DMS114 treated with DMSO at 0.1 percent for 48 hours (cell line): ENCODE measurements at regions not wholly inside any gene's neighbourhood (a gene's known extent, or its start where the extent isn't known, plus 50 kb on each side); places are given as distances from the start of the nearest gene placed in this dataset.

Source experiments
- DNase-seq: peaks from one replicate; lab custom pipeline; 2025; ENCODE audit not compliant: unreplicated experiment; lab: John Stamatoyannopoulos, UW

DNA sequence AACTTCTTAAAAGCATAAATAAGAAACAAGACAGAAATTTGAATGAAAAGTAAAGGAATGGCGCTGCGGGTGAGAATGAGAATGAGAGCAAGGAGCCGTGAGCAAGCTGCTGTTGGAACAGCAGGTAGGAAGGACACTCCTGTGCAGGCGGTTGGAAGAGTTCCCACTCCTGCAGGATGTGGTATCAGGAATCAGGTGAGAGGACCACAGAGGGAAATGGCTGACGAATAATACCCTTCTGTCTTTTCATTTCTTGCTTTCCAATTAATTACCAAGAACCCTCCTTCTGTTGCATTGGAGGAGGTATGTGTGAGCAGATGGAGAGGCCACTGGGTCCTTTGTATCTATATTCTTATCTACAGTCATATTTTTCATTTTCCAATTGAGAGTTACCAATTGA is 1504.2 kb downstream of the EFNB2 start:
- DNase-seq, result no peak

DNA sequence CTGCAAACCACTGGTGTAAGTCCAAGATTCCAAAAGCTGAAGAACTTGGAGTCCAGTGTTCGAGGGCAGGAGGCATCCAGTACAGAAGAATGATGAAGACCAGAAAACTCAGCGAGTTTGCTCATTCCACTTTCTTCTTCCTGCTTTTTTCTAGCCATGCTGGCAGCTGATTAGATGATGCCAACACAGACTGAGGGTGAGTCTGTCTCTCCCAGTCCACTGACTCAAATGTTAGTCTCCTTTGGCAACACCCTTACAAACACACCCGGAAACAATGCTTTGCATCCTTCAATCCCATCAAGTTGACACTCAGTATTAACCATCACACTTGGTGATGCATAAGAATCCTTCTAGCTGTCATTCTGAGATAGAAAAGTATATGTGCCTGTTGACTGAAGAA is 1504.6 kb downstream of the EFNB2 start:
- no peak for DNase-seq

GRCh38 chr13:105019073-105019472 is 1516.4 kb downstream of the EFNB2 start:
- no peak for DNase-seq

GRCh38 chr13:105016266-105016665 is 1519.2 kb downstream of the EFNB2 start:
- DNase-seq, result no peak

DNA sequence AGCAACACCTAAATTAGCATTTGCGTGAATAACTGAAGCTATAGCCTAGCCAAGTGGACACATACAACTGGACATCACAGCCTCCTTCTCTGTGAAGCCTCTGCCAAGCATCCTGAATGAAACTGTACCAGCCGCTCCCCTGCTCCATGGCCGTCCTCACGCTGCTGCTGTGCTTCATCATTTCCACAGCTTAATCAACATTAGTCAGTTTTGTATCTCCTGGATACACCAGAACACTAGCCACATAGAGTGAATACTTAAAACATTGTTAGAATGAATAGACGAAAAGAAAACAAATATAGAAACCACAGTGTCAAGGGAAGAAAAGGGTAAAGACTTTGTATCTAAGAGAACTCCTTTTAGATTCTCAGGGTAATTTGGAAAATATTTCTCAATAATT is 1526.9 kb downstream of the EFNB2 start:
- DNase-seq, result no peak

DNA sequence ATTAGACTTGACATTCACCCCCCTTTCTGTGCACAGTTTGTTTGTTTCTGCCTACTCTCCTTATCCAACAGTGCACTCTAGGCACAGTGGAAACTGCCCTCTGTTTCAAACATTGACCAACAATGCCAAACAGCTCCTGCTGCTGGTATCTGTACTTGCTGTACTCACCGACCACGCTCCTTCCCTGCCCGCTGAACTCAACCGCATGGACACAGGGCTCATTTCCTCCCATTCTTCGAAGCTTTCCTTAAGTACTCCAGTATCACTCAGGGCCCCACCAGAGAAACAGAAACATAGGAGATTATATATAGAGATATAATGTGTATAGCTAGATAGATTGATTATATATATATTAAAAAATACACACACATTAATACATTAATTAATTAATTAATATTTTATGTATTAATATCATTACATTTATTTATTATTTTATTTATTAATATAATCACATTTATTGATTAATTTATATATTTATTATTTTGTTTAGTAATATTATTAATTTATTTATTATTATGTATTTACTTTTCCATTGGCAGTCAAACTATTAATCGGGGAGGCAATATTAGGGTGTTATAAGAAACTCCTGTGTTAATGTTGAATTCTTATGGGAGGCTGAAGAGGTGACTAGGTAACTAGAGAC is 1528.2 kb downstream of the EFNB2 start:
- no peak for DNase-seq

DNA sequence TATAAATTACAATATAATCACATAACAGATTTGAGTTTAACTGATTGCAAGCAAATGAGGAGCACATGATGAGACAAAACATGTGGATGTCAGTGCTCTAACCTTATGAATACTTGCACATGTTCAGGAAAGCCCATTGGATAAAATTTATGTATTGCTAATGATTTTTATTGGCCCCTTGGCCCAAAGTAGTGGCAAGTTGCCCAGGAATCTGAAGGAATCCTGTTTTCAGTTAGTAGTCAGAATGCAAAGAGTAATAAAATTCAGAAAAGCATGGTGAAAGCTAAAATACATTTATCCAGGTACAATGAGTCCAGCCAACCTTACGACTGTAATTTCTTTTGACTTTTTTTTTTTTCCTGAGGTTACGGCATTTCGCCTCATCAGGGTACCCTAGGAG is 1539.4 kb downstream of the EFNB2 start:
- no peak for DNase-seq

- no peak for DNase-seq
Observed at GRCh38 chr13:104993708-104994107, 1541.8 kb downstream of the EFNB2 start.

DNA sequence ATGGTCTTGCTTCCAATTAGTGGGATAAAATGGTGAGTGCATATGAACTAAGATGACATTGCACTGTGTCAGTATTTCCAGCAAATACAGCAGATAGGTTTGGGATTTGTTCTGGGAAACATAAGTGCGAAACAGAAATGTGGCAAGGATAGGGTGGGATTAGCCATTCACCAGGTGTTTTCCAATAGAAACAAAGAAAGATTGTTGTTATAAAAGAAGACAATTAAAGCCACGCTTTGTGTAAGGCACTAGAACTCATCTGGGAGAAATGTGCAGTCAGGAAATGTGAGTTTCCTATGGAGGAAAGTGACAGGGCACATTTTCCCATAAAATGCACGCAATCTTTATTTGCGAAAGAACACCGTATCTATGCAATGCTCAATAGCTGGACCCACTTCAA is 1547.8 kb downstream of the EFNB2 start:
- no peak for DNase-seq

DNA sequence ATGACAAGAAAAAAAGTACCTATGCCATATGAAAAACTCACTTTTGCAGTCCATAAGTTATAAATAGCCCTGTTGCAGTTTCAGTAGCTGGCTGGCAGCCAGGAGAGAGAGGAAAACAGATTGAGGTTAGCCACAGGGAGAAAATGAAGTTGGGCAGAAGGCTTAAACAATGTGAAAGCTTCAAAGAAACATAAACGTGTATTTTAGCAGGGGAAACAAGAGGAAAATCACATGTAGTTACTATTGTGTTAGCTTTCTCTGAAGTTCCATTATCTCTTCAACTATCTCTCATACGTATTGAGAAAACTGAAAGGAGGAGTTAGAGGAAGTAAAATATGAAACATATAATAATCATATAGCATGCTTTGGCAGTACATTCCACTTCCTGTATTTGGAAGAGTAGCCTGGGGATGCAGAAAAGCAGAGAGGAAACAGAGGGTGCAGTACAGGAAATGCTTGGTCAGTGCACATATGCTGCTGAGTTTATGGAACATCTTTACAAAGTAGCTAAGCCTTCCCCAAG is 1551.1 kb downstream of the EFNB2 start:
- DNase-seq, result no peak

DNA sequence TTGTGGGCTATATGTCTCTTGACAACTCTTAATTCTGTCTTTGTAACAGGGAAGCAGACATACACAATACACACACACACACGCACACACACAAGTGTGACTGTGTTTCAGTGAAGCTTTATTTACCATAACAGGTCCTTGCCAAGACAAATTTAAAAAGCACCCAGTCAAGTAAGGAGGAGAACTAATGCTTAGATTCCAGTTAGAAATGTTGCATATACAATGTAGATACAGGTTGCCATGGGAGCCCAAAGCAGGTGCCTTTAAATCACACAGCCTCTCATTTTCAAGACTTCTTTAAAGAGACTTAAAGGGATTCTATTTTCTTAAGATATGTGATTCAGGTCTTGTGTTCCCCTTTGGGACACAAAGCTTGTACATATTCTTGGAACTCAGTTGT is 1551.9 kb downstream of the EFNB2 start:
- no peak for DNase-seq

- no peak for DNase-seq
Observed at GRCh38 chr13:104980586-104980985, 1554.9 kb downstream of the EFNB2 start.

- DNase-seq, result no peak
Observed at GRCh38 chr13:104979281-104980030, 1556.0 kb downstream of the EFNB2 start.

DNA sequence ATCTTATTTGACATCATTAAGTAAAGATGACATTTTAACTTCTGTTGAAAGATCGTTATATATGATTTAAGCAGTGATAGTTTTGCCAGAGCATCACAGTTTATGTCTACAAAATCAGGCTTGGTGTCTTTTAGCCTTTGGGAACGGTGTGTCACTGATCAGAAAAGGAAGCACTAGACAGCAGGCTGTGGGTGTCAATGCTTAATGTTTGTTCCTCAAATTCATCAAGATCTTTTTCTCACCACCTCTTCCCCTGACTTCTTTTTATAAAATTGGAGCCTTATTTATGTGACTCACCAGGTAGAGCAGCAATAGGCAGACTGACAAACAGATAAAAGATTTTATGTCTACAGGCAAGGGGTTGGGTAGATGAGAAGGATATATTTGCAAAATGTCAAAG is 1558.5 kb downstream of the EFNB2 start:
- DNase-seq, result no peak

- DNase-seq, result no peak
Observed at GRCh38 chr13:104975272-104975671, 1560.2 kb downstream of the EFNB2 start.

GRCh38 chr13:104968876-104969275 is 1566.6 kb downstream of the EFNB2 start:
- no peak for DNase-seq

GRCh38 chr13:104967836-104968630 is 1567.4 kb downstream of the EFNB2 start:
- no peak for DNase-seq

- DNase-seq, result no peak
Observed at GRCh38 chr13:104967376-104967775, 1568.1 kb downstream of the EFNB2 start.

DNA sequence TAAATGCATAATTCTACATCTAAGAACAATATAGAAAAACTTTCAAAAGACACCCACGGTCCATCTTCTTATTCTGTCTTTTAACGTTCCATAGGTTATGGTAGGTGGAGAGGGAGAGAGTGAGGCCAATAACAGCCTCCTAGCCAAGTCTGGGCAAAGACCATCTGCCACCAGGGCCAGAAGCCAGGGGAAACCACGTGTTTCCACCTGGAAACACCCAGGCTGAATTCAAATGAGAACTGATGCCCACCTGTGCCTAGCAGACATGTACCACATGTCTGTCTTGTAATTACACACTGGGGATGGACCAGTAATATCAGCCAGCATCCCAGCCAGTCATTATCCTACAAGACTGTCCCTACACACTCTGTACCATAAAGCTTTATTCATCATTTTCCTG is 1573.1 kb downstream of the EFNB2 start:
- DNase-seq, result no peak

- no peak for DNase-seq
Observed at GRCh38 chr13:104961246-104961645, 1574.2 kb downstream of the EFNB2 start.

DNA sequence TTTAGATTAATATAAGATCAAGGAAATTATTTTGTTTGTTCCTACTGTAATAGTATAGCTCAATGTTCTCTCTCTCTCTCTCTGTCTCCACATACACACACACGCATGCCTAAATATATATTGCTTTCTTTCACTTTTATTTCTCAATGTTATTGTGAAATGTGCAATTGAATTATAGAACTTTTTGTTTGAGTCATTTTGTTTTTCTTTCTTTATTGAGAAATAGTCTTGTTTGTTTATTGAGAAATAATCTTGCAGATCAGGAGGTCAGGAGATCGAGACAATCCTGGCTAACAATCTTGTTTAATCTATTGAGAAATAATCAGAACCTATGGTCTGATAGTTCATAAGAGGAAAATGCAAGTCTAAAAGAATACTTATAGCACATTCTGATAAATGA is 1581.3 kb downstream of the EFNB2 start:
- DNase-seq, result no peak

DNA sequence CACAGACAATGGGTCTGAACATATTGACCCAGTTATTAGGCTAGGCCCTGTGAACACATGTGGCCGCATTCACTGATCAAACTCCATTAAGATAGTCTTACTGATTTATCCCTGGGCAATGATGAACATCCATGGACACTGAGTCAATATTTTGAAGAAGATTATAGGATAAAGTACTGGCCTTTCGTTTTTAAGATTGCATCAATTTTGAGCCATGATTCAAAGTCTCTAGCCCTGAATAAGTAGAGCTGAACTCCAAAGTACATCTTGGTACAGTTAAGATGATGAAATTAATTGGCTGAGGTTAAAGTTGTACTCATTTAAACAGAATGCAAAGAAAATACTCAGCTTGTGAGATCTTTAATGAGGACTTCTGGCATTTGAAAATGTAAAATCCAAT is 1581.9 kb downstream of the EFNB2 start:
- DNase-seq, result no peak
